GM18502 (cell line): ENCODE measurements at regions not wholly inside any gene's neighbourhood (a gene's known extent, or its start where the extent isn't known, plus 50 kb on each side); places are given as distances from the start of the nearest gene placed in this dataset.
"Not testable (repeated sequence)": the region's sequence is repeated elsewhere in the genome, so short reads cannot be mapped to it uniquely, and the experiment has no call there.

Experiments
- ATAC-seq: cut with Tn5 transposase; IDR thresholded peaks from one replicate; pipeline ENCODE4 v1.9.1; 2021; ENCODE audit warnings: mild to moderate bottlenecking; ENCODE audit not compliant: unreplicated experiment, poor library complexity

DNA sequence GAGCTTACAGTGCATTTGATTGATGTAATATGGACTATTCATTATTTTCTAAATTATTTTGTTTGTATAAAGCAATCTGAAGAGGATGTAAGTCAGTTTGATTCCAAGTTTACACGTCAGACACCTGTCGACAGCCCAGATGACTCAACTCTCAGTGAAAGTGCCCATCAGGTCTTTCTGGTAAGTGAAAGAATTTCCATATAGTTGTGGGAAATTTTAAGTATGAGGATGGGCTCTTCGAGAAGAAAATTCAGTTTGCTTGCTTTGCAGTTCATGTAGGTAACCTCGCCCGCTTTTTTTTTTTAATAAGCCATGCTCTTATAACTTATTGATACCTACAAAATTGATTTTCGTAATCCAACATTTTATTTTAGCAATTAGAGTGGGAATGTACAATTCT lies 151.6 kb downstream of the CDRT15L2 start:
- ATAC-seq, result not testable (repeated sequence)

DNA sequence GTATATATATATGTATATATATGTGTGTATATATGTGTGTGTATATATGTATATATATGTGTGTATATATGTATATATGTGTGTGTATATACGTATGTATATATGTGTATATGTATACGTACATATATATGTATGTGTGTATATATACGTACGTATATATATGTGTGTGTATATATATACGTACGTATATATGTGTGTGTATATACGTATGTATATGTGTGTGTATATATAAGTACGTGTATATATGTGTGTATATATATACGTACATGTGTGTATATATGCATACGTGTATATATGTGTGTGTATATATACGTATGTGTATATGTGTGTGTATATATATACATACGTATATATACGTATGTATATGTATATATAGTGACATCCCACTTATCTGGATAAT lies 154.4 kb downstream of the CDRT15L2 start:
- ATAC-seq, result no peak

- no peak for ATAC-seq
These were observed 156.3 kb downstream of the CDRT15L2 start for GRCh38 chr17:20735796-20736195.

DNA sequence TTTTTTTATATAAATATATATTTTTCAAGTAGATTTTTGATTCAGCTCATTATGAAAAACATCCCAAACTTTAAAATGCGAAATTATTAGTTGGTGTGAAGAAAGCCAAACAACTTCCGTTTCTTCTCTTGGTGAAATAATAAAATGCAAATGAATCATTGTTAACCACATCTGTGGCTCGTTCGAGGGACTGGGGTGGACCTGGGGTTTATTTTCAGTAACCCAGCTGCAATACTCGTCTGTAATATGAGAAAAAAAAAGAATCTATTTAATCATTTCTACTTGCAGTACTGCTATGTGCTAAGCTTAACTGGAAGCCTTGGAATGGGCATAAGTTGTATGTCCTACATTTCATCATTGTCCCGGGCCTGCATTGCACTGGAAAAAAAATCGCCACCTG lies 158.1 kb downstream of the CDRT15L2 start:
- ATAC-seq, result not testable (repeated sequence)

DNA sequence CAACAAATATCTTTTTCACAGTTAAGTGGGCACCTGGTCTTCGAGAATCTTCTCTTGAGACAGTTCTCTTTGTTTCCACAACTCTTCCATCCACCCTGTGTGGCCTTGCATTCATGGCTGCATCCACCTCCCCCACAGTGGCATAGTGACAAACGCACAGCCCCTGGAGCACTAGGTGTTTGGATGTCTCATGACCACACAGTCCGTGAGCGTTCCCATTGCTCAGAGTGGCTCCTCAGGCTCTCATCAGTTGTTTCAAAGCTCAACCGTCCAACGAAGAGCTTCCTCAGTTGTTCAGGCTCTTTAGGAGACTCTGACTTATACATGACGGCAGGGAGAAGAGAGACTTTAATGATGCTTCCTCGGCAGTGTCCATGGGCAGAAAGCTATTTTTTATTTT lies 191.6 kb downstream of the CDRT15L2 start:
- no peak for ATAC-seq

- ATAC-seq, result no peak
These were observed 195.1 kb downstream of the CDRT15L2 start for GRCh38 chr17:20774472-20775135.

DNA sequence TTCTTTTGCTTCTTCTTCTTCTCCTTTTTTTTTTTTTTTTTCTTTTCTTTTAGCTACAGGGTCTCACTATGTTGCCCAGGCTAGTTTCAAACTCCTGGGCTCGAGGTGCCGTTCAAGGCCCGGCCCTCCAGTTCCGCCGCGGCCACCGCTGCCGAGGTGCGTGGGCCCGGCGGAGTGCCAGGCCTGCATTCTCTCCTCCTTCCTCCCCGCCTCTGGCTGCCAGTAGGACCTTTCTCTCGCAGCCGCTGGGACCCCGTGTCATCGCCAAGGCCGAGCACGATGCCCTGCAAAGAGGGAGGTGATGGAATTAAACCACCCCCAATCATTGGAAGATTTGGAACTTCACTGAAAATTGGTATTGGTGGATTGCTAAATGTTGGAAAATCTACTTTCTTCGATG lies 195.8 kb downstream of the CDRT15L2 start:
- ATAC-seq, result no peak

DNA sequence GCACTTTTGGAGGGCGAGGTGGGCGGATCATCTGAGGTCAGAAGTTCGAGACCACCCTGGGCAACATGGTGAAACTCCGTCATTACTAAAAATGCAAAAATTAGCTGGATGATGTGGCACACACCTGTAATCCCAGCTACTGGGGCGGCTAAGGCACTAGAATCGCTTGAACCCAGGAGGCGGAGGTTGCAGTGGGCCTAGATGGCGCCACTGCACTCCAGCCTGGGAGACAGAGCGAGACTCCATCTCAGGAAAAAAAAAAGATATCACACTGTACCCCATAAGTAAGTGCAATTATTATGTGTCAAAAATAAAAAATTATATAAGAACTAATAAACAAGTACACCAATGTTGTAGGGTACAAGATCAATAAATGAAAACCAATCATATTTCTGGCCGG lies 200.0 kb downstream of the CDRT15L2 start:
- ATAC-seq, result no peak

DNA sequence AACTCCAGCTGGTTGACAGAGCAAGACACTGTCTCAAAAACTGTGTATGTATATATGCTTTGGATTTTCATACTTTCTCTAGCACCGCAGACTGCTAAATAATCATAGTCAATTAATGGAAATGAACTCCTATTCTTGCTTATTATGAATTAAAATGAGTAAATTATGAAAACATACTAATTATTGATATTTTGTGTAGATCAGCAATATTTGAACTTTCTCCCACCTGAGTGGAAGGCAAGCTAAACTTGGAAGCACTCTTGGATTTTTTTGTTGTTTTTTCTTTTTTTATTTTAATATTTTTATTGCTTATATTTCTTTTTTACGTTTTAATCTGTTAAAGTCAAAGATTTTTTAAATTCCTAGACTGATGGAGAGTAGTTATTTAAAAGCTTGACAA lies 201.7 kb downstream of the CDRT15L2 start:
- no peak for ATAC-seq

DNA sequence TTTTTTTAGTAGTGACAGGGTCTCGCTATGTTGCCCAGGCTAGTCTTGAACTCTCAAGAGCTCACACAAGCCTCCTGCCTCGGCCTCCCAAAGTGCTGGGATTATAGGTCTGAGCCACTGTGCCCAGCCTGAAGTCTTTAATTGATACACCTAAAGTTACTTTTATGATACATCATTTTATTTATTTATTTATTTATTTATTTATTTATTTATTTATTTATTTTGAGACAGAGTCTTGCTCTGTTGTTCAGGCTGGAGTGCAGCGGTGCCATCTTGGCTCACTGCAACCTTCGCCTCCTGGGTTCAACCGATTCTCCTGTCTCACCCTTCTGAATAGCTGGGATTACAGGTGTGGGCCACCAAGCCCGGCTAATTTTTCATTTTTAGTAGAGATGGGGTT lies 202.3 kb downstream of the CDRT15L2 start:
- not testable (repeated sequence) for ATAC-seq

GRCh38 chr17:20783091-20783490 lies 203.6 kb downstream of the CDRT15L2 start:
- ATAC-seq, result no peak

- ATAC-seq, result no peak
These were observed 204.7 kb downstream of the CDRT15L2 start for GRCh38 chr17:20784100-20784665.

DNA sequence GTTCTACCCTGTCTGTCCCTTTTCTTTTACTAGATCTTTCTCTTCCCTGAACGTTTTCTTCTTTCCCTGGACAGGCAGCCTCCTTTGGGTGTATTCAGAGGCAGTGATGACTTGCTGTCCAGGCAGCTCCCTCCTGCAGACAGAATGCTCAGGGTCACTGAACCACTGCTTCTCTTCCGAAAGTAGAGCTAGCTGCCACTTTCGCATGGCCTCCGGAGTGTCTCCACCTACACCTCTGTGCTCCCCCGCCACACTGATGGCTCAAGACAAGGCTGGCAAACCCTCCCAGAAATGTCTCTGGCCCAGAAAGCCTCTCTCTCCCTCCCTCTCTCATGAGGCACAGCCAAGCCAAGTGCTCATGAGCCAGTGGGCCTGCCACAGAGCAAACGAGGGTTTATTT lies 207.8 kb downstream of the CDRT15L2 start:
- no peak for ATAC-seq

- no peak for ATAC-seq
These were observed 212.1 kb downstream of the CDRT15L2 start for GRCh38 chr17:20791626-20792025.

DNA sequence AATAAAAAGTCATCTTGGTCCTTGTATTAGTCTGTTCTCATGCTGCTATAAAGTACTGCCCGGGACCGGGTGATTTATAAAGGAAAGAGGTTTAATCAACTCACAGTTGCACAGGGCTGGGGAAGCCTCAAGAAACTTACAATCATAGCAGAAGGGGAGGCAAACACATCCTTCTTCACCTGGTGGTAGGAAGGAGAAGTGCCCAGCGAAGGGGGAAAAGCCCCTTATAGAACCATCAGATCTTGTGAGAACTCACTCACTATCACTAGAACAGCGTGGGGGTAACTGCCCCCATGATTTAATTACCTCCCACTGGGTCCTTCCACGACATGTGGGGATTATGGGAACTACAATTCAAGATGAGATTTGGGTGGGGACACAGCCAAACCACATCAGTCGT lies 215.0 kb downstream of the CDRT15L2 start:
- not testable (repeated sequence) for ATAC-seq

DNA sequence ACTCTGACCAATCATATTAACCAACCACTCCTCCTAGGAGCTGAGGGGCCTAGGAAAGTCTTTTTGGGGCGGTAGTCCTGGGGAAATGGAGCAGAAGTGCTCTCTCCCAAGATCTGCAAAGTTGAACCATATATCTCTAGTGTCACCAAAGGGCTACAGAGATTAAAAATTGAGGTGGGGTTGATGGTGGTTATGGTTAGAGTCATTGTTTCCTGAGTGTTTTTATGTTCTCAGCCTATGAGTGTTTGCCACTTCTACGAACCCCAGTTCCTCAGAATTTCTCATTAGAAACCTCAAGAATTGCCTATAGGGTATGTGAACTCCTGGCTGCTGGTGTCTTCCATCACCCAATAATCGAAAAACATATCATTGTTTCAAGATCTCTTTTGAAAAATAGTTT lies 217.8 kb downstream of the CDRT15L2 start:
- no peak for ATAC-seq

GRCh38 chr17:20800146-20800545 lies 220.6 kb downstream of the CDRT15L2 start:
- no peak for ATAC-seq

DNA sequence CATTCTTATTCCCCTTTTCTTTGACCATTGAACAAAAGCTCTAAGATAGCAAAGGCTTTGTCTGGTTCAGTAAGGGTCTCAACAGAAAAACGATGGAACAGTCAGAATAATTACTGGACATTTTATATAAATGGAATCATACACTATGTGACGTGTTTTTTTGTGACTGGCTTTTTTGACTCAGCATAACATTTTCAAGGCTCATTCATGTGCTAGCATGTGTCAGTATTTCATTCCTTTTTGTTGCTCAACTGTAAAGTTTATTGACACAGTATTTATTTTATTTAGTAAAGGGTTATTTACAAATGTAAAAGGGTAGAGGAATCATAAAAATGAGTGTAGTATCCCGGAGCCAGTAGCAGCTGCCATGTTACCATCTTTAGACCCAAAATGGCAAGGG lies 226.2 kb downstream of the CDRT15L2 start:
- ATAC-seq, result no peak

- ATAC-seq, result not testable (repeated sequence)
These were observed 228.0 kb downstream of the CDRT15L2 start for GRCh38 chr17:20807566-20807965.

GRCh38 chr17:20815410-20815809 lies 227.4 kb downstream of the USP22 start:
- ATAC-seq, result not testable (repeated sequence)

DNA sequence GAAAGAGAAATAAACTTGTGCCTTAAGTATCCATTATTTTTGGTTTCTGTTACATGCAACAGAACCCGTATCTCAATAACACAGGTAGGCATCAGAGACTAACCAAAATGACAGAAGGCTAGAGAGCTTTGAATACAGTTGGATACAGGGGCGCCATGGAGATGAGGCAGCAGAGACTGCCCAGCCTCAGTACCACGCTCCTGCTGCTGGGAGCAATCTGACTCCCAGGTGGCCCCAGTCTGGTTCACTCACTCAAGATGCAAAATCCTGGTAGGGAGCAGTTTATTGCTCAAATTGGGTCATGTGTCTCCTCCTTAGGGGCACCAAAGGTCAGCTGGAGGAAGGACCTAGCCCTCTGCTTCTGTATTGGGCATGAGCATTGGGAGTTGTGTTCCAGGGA lies 218.9 kb downstream of the USP22 start:
- ATAC-seq, result no peak

DNA sequence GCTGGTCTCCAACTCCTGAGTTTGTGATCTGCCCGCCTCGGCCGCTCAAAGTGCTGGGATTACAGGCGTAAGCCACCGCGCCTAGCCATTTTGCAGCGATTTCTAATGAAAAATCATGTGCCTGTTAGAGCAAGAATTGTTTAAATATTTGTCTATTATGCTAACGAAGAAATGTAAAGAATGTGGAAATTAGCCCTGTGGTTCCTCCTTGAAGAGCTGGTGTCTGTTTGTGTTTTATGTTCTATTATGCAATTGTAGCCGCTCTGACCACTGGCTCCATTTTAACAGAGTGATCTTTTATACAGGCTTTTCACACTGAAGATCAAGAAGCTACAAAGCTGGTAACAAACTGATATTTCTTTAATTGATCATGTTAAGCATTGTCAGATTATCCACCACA lies 217.3 kb downstream of the USP22 start:
- ATAC-seq, result no peak
